GM12878 (cell line): ENCODE measurements at regions not wholly inside any gene's neighbourhood (a gene's known extent, or its start where the extent isn't known, plus 50 kb on each side); places are given as distances from the start of the nearest gene placed in this dataset.

Experiments
- ATAC-seq: fragments of 200-7000 bp; cut with Tn5 transposase; 3 replicates; pipeline ENCODE4 v1.9.1; 2020; ENCODE audit warnings: mild to moderate bottlenecking, moderate library complexity
- BruUV-seq: library from RNA; stranded (reverse); fragments of 400-500 nt; replicated peaks from 2 replicates; lab custom pipeline; 2021; lab: Mats Ljungman, UMichigan
- CTCF ChIA-PET: fragments of 300-600 bp; sonication (Branson Sonifier 250); formaldehyde crosslinking; extraction: SDS; loops from one replicate; lab custom pipeline; 2021; ENCODE audit warnings: inconsistent platforms; lab: Yijun Ruan, JAX
- POLR2A ChIA-PET: fragments of 350-600 bp; formaldehyde crosslinking; extraction: SDS; loops from one replicate; lab custom pipeline; 2021; ENCODE audit warnings: inconsistent platforms; lab: Charles Lee
- RAD21 ChIA-PET: fragments of 300-600 bp; sonication (Branson Sonifier 250); formaldehyde crosslinking; loops from one replicate; lab custom pipeline; 2023; ENCODE audit warnings: antibody characterized with exemption; ENCODE audit not compliant: unreplicated experiment; lab: Charles Lee
- SMC1A ChIA-PET: fragments of 300-600 bp; sonication (Branson Sonifier 250); formaldehyde crosslinking; loops from one replicate; lab custom pipeline; 2023; ENCODE audit not compliant: unreplicated experiment, uncharacterized antibody; lab: Charles Lee
- DNase-seq: peaks from one replicate; pipeline ENCODE4 v3.0.0-alpha.2; 2011; ENCODE audit warnings: low read depth, low spot score
- FAIRE-seq: peaks from 3 replicates; lab custom pipeline; 2011; peaks lifted over from hg19 to GRCh38; lab: Jason Lieb, UNC
- H2AFZ ChIP-seq: 2 replicates; pipeline ENCODE4 v1.6.0; 2011; ENCODE audit warnings: low read depth, low read length, control low read depth; ENCODE audit not compliant: control insufficient read depth
- H3K27ac ChIP-seq: 2 replicates; pipeline ENCODE4 v1.5.1; 2011; ENCODE audit warnings: control low read depth; ENCODE audit not compliant: control insufficient read depth, insufficient read depth
- H3K27me3 ChIP-seq, 2 experiments: replicated peaks in 1 of 2; 2 replicates each; pipeline versions ENCODE4 v1.6.0 to v1.6.1; 2011; ENCODE audit warnings: low read length in 1 of 2; ENCODE audit not compliant: control insufficient read depth in 2 of 2, insufficient read depth in 2 of 2
- H3K36me3 ChIP-seq, 2 experiments: 2 replicates each; pipeline ENCODE4 v1.5.1; 2011; ENCODE audit warnings: low read length in 1 of 2; ENCODE audit not compliant: control insufficient read depth in 2 of 2, insufficient read depth in 2 of 2
- H3K4me1 ChIP-seq: 2 replicates; pipeline ENCODE4 v1.6.1; 2011; ENCODE audit warnings: mild to moderate bottlenecking, low read length, moderate library complexity, mixed read lengths; ENCODE audit not compliant: control insufficient read depth, insufficient read depth
- H3K4me2 ChIP-seq: 2 replicates; pipeline ENCODE4 v1.6.0; 2011; ENCODE audit warnings: control low read depth; ENCODE audit not compliant: control insufficient read depth, insufficient read depth
- H3K4me3 ChIP-seq: fragments of 200-600 bp; sonication (generic); 2 replicates; pipeline ENCODE4 v1.5.1; 2016
- H3K79me2 ChIP-seq: 2 replicates; pipeline ENCODE4 v1.6.0; 2011; ENCODE audit warnings: low read length; ENCODE audit not compliant: control insufficient read depth, insufficient read depth
- H3K9ac ChIP-seq: 2 replicates; pipeline ENCODE4 v1.8.0; 2011; ENCODE audit warnings: low read length, control low read depth, mixed read lengths; ENCODE audit not compliant: control insufficient read depth, insufficient read depth
- H3K9me3 ChIP-seq: replicated peaks from 3 replicates; pipeline ENCODE4 v1.5.1; 2011; ENCODE audit warnings: mild to moderate bottlenecking, low read length; ENCODE audit not compliant: control insufficient read depth, insufficient read depth
- H4K20me1 ChIP-seq: 2 replicates; pipeline ENCODE4 v1.6.0; 2011; ENCODE audit not compliant: control insufficient read depth, insufficient read depth
- BCL11A ChIP-seq: IDR thresholded peaks from 2 replicates; pipeline ENCODE4 v1.6.1; 2011; ENCODE audit warnings: low read depth, low read length
- CHD4 ChIP-seq: fragments of 200-600 bp; sonication (generic); IDR thresholded peaks from 2 replicates; pipeline ENCODE4 v1.6.1; 2016; ENCODE audit warnings: mild to moderate bottlenecking
- KLF5 ChIP-seq: fragments of 450-650 bp; IDR thresholded peaks from 2 replicates; pipeline ENCODE4 v1.6.1; 2014; ENCODE audit warnings: mild to moderate bottlenecking; ENCODE audit not compliant: partially characterized antibody
- NR2F1 ChIP-seq: fragments of 450-650 bp; conservative IDR thresholded peaks from 2 replicates; pipeline ENCODE4 v1.6.1; 2017; ENCODE audit warnings: mild to moderate bottlenecking
- PML ChIP-seq: IDR thresholded peaks from 2 replicates; pipeline ENCODE4 v1.6.1; 2012; ENCODE audit warnings: low read length, inconsistent platforms
- POU2F2 ChIP-seq: IDR thresholded peaks from 3 replicates; pipeline ENCODE4 v1.6.1; 2011; ENCODE audit warnings: low read depth, mild to moderate bottlenecking, low read length, borderline replicate concordance
- ZNF207 ChIP-seq: fragments of 450-650 bp; IDR thresholded peaks from 2 replicates; pipeline ENCODE4 v1.6.1; 2014; ENCODE audit warnings: antibody characterized with exemption, mild to moderate bottlenecking, borderline replicate concordance
- ZNF24 ChIP-seq: fragments of 450-650 bp; IDR thresholded peaks from 2 replicates; pipeline ENCODE4 v1.6.1; 2017; ENCODE audit warnings: antibody characterized with exemption, mild to moderate bottlenecking
- WGBS: methylation state at CpG from one replicate; pipeline ENCODE4 v1.1.6; 2016; ENCODE audit warnings: low lambda C conversion rate; ENCODE audit not compliant: insufficient replicate concordance, insufficient coverage; ENCODE audit errors: missing lambda C conversion rate; 5-methylcytosine and 5-hydroxymethylcytosine counted together
- in situ Hi-C: fragments of 300-500 bp; cut with MboI; formaldehyde crosslinking; loops from 9 replicates; pipeline ENCODE4 v1.14.3; 2018; ENCODE audit warnings: mixed read lengths
- intact Hi-C: fragments of 100-400 bp; cut with micrococcal nuclease; formaldehyde crosslinking; loops from one replicate; pipeline ENCODE4 v1.14.2; 2022; ENCODE audit not compliant: unreplicated experiment
- TF ChIP-seq, protein P1 (sequence below): IDR thresholded peaks from 2 replicates; pipeline ENCODE4 v1.6.1; 2012; ENCODE audit warnings: low read depth, low read length, improper control_type of control experiment
- TF ChIP-seq, protein P2 (sequence below): IDR thresholded peaks from 2 replicates; pipeline ENCODE4 v1.6.1; 2011; ENCODE audit warnings: low read depth, low read length, improper control_type of control experiment, borderline replicate concordance
- TF ChIP-seq, protein P3 (sequence below): fragments of 450-650 bp; IDR thresholded peaks from 2 replicates; pipeline ENCODE4 v1.6.1; 2018; ENCODE audit warnings: mild to moderate bottlenecking, low read depth, moderate library complexity; ENCODE audit not compliant: partially characterized antibody
- TF ChIP-seq, protein P4 (sequence below): IDR thresholded peaks from 2 replicates; pipeline ENCODE4 v1.6.1; 2011; ENCODE audit warnings: borderline replicate concordance, low read depth, mild to moderate bottlenecking, moderate library complexity, low read length; ENCODE audit not compliant: insufficient read depth, poor library complexity, severe bottlenecking
- TF ChIP-seq, protein P5 (sequence below): IDR thresholded peaks from 2 replicates; pipeline ENCODE4 v1.6.1; 2012; ENCODE audit warnings: low read length, inconsistent platforms

DNA sequence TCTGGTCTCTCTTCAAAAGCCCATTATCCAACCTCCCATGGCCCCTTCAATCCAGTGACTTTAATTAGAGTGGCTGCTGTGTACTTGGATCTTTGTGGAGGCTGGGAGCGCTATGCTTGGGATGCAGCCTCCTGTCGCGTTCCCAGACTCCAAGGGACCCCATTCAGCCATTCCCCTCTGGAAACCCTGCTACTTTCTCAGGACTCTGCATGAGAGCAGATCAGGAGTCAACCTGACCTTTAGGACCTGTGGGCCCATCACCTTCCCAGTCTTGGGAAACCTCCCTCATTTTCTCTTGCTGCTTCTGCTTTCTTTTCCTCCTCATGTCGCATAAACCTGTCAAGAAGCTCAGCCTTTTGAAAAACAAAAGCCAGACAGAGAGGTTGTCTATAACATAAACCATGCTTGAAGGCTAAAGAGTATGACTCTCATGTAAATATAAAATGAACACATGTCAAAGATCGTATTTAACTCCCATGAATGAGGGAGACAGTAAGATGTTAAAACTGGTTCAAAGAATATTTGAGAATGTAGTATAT, 143.1 kb upstream of the PELI1 start:
- ChIA-PET RAD21 (no interaction called here), SMC1A (no interaction called here), POLR2A (interaction anchor here (0.6 kb wide), 1 partner anchor 186 kb away, joined by 5 read pairs; no protein-coding TSS in a partner anchor), CTCF (interaction anchor here (1.0 to 1.2 kb wide), 2 partner anchors 9 to 61 kb away, joined by 3 read pairs; no protein-coding TSS in a partner anchor)
- Histone ChIP-seq H3K4me1 (peaks cover 13% of the 10 kb centered on the region), H3K36me3 (no peaks in the 10 kb centered on the region), H2AFZ (no peak overlapping the region), H3K4me2 (no peak overlapping the region), H3K9ac (no peak overlapping the region), H3K9me3 (no peaks in the 10 kb centered on the region), H3K27ac (no peak overlapping the region), H3K79me2 (no peaks in the 10 kb centered on the region), H3K4me3 (no peak overlapping the region), H3K27me3 (no peaks in the 10 kb centered on the region), H4K20me1 (no peaks in the 10 kb centered on the region)
- ATAC-seq, result no peak
- DNase-seq, result no peak
- intact Hi-C loops, result no loop called here
- BruUV-seq, result no TSS peak
- in situ Hi-C loops, result no loop called here
- TF ChIP-seq POU2F2 (no peak), CHD4 (no peak), ZNF207 (no peak), ZNF24 (no peak), NR2F1 (no peak), KLF5 (no peak), BCL11A (no peak), PML (no peak)
- TF ChIP-seq, protein P1, sequence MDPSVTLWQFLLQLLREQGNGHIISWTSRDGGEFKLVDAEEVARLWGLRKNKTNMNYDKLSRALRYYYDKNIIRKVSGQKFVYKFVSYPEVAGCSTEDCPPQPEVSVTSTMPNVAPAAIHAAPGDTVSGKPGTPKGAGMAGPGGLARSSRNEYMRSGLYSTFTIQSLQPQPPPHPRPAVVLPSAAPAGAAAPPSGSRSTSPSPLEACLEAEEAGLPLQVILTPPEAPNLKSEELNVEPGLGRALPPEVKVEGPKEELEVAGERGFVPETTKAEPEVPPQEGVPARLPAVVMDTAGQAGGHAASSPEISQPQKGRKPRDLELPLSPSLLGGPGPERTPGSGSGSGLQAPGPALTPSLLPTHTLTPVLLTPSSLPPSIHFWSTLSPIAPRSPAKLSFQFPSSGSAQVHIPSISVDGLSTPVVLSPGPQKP, result no peak
- TF ChIP-seq, protein P2, sequence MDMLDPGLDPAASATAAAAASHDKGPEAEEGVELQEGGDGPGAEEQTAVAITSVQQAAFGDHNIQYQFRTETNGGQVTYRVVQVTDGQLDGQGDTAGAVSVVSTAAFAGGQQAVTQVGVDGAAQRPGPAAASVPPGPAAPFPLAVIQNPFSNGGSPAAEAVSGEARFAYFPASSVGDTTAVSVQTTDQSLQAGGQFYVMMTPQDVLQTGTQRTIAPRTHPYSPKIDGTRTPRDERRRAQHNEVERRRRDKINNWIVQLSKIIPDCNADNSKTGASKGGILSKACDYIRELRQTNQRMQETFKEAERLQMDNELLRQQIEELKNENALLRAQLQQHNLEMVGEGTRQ, result no peak
- TF ChIP-seq, protein P3, sequence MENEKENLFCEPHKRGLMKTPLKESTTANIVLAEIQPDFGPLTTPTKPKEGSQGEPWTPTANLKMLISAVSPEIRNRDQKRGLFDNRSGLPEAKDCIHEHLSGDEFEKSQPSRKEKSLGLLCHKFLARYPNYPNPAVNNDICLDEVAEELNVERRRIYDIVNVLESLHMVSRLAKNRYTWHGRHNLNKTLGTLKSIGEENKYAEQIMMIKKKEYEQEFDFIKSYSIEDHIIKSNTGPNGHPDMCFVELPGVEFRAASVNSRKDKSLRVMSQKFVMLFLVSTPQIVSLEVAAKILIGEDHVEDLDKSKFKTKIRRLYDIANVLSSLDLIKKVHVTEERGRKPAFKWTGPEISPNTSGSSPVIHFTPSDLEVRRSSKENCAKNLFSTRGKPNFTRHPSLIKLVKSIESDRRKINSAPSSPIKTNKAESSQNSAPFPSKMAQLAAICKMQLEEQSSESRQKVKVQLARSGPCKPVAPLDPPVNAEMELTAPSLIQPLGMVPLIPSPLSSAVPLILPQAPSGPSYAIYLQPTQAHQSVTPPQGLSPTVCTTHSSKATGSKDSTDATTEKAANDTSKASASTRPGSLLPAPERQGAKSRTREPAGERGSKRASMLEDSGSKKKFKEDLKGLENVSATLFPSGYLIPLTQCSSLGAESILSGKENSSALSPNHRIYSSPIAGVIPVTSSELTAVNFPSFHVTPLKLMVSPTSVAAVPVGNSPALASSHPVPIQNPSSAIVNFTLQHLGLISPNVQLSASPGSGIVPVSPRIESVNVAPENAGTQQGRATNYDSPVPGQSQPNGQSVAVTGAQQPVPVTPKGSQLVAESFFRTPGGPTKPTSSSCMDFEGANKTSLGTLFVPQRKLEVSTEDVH, result no peak
- TF ChIP-seq, protein P4, sequence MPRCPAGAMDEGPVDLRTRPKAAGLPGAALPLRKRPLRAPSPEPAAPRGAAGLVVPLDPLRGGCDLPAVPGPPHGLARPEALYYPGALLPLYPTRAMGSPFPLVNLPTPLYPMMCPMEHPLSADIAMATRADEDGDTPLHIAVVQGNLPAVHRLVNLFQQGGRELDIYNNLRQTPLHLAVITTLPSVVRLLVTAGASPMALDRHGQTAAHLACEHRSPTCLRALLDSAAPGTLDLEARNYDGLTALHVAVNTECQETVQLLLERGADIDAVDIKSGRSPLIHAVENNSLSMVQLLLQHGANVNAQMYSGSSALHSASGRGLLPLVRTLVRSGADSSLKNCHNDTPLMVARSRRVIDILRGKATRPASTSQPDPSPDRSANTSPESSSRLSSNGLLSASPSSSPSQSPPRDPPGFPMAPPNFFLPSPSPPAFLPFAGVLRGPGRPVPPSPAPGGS, result no peak
- TF ChIP-seq, protein P5, sequence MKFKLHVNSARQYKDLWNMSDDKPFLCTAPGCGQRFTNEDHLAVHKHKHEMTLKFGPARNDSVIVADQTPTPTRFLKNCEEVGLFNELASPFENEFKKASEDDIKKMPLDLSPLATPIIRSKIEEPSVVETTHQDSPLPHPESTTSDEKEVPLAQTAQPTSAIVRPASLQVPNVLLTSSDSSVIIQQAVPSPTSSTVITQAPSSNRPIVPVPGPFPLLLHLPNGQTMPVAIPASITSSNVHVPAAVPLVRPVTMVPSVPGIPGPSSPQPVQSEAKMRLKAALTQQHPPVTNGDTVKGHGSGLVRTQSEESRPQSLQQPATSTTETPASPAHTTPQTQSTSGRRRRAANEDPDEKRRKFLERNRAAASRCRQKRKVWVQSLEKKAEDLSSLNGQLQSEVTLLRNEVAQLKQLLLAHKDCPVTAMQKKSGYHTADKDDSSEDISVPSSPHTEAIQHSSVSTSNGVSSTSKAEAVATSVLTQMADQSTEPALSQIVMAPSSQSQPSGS, result no peak
- no peak for FAIRE-seq
- 91% methylated on average over 5 of the region's 5 CpGs for WGBS
